DOHH2 (cell line): ENCODE measurements at regions not wholly inside any gene's neighbourhood (a gene's known extent, or its start where the extent isn't known, plus 50 kb on each side); places are given as distances from the start of the nearest gene placed in this dataset.
A peak's percentile ranks its signal among the peaks of the same experiment; 100 is the strongest.

Experiments used
- H3F3A ChIP-seq: fragments of 200-600 bp; sonication (generic), shearing (Covaris generic); 2 replicates; pipeline ENCODE4 v1.6.0; 2016; ENCODE audit warnings: antibody characterized with exemption, mild to moderate bottlenecking; ENCODE audit not compliant: control insufficient read depth, insufficient read depth
- H3K27ac ChIP-seq: fragments of 200-600 bp; sonication (generic); 2 replicates; pipeline ENCODE4 v1.5.1; 2014; ENCODE audit warnings: low read depth, mild to moderate bottlenecking, low read length, moderate library complexity
- H3K27me3 ChIP-seq: fragments of 200-600 bp; sonication (generic); 2 replicates; pipeline ENCODE4 v1.6.1; 2014; ENCODE audit warnings: mild to moderate bottlenecking, low read length, mixed read lengths; ENCODE audit not compliant: control insufficient read depth
- H3K36me3 ChIP-seq: fragments of 200-600 bp; sonication (generic); 2 replicates; pipeline ENCODE4 v1.6.1; 2014; ENCODE audit warnings: mild to moderate bottlenecking, low read length, moderate library complexity, mixed read lengths; ENCODE audit not compliant: control insufficient read depth
- H3K4me1 ChIP-seq: fragments of 200-600 bp; sonication (generic); 2 replicates; pipeline ENCODE4 v1.6.1; 2014; ENCODE audit warnings: mild to moderate bottlenecking, low read length, mixed read lengths; ENCODE audit not compliant: control insufficient read depth
- H3K4me2 ChIP-seq: fragments of 200-600 bp; sonication (generic); 2 replicates; pipeline ENCODE4 v1.6.0; 2014; ENCODE audit warnings: mild to moderate bottlenecking, low read length, moderate library complexity
- H3K4me3 ChIP-seq: fragments of 200-600 bp; sonication (generic); 2 replicates; pipeline ENCODE4 v1.5.1; 2014; ENCODE audit warnings: mild to moderate bottlenecking, low read length, mixed read lengths
- H3K79me2 ChIP-seq: fragments of 200-600 bp; sonication (generic); 2 replicates; pipeline ENCODE4 v1.6.1; 2014; ENCODE audit warnings: mild to moderate bottlenecking, low read length, mixed read lengths; ENCODE audit not compliant: control insufficient read depth
- H3K9me2 ChIP-seq: fragments of 200-600 bp; sonication (generic); replicated peaks from 2 replicates; pipeline ENCODE4 v1.6.1; 2014; ENCODE audit warnings: mild to moderate bottlenecking, low read length, mixed read lengths; ENCODE audit not compliant: control insufficient read depth
- H3K9me3 ChIP-seq: fragments of 200-600 bp; sonication (generic); 2 replicates; pipeline ENCODE4 v1.6.1; 2014; ENCODE audit warnings: antibody characterized with exemption, low read length, mixed read lengths; ENCODE audit not compliant: control insufficient read depth, insufficient read depth
- H4K20me1 ChIP-seq: fragments of 200-600 bp; sonication (generic); 2 replicates; pipeline ENCODE4 v1.6.0; 2014; ENCODE audit warnings: low read depth, mild to moderate bottlenecking, antibody characterized with exemption, low read length, moderate library complexity; ENCODE audit not compliant: control insufficient read depth, insufficient read depth
- EZH2phosphoT487 ChIP-seq: fragments of 200-600 bp; sonication (generic); IDR thresholded peaks from 2 replicates; pipeline ENCODE4 v1.6.1; 2017; ENCODE audit warnings: borderline replicate concordance, mild to moderate bottlenecking, antibody characterized with exemption, low read length, moderate library complexity, mixed read lengths
- TF ChIP-seq, protein P1 (sequence below): fragments of 200-600 bp; sonication (generic); IDR thresholded peaks from one replicate; pipeline ENCODE4 v1.5.1; 2014; ENCODE audit warnings: antibody characterized with exemption, mild to moderate bottlenecking, low read depth, low read length; ENCODE audit not compliant: poor library complexity, severe bottlenecking

DNA sequence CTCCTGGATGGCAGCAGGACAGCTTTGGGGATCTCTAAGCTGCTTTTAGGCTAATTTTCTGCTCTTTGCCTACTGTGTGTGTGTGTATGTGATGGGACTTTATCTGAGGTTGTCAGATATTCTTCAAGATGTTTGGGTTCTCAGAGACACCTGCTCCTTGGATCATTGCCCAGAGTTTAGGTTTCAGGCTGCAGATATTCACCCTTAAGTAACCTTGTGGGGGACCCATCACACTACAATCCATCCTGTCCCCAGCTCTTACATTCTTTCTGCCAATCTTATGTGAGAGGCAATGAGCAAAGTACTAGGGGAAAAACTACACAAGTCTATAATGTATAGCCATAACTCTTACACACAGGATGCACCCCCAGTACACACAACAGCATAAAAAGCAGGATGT is 263.0 kb upstream of the ZWINT start:
- peak overlapping the region; percentile 38 for H3K4me2 ChIP-seq
- H3K27me3 ChIP-seq: no peaks in the 10 kb centered on the region
- H3K9me3 ChIP-seq: peaks cover 5% of the 10 kb centered on the region; the same call in 1 of the 2 replicates
- H3F3A ChIP-seq: no peaks in the 10 kb centered on the region
- H4K20me1 ChIP-seq: no peaks in the 10 kb centered on the region
- H3K9me2 ChIP-seq: no peaks in the 10 kb centered on the region
- peak overlapping the region; percentile 4; the same call in 1 of the 2 replicates for H3K27ac ChIP-seq
- no peak overlapping the region for H3K4me3 ChIP-seq
- no peaks in the 10 kb centered on the region for H3K36me3 ChIP-seq
- peaks cover 38% of the 10 kb centered on the region for H3K4me1 ChIP-seq
- TF ChIP-seq, protein P1, sequence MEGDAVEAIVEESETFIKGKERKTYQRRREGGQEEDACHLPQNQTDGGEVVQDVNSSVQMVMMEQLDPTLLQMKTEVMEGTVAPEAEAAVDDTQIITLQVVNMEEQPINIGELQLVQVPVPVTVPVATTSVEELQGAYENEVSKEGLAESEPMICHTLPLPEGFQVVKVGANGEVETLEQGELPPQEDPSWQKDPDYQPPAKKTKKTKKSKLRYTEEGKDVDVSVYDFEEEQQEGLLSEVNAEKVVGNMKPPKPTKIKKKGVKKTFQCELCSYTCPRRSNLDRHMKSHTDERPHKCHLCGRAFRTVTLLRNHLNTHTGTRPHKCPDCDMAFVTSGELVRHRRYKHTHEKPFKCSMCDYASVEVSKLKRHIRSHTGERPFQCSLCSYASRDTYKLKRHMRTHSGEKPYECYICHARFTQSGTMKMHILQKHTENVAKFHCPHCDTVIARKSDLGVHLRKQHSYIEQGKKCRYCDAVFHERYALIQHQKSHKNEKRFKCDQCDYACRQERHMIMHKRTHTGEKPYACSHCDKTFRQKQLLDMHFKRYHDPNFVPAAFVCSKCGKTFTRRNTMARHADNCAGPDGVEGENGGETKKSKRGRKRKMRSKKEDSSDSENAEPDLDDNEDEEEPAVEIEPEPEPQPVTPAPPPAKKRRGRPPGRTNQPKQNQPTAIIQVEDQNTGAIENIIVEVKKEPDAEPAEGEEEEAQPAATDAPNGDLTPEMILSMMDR: no peak
- TF ChIP-seq EZH2phosphoT487: no peak
- H3K79me2 ChIP-seq: no peaks in the 10 kb centered on the region

DNA sequence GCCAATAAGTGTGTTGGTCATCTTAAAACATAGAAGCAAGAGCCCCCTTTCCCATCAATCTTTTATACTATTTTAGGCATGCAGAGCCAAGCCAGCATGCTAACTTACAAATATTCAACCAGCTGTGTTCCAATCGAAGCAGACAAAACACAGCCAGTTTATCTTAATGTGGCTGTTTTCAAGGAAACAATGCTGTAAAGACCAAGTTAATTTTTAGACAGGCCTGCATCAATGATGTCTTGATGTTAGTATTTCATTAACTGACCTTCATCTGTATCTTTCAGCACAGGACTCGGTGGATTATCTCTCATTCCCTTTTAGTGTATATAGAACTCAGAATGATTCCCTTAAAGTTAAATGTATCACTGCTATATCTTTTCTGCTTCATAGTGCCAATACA is 262.0 kb upstream of the ZWINT start:
- Histone ChIP-seq H3K36me3 (no peaks in the 10 kb centered on the region), H3K9me3 (peaks cover 5% of the 10 kb centered on the region; the same call in 1 of the 2 replicates), H3K27me3 (no peaks in the 10 kb centered on the region), H3F3A (no peaks in the 10 kb centered on the region), H3K4me3 (peak overlapping the region; percentile 59), H3K4me2 (peak overlapping the region; percentile 69), H3K4me1 (peaks cover 35% of the 10 kb centered on the region), H3K27ac (peak overlapping the region; percentile 28), H3K79me2 (no peaks in the 10 kb centered on the region), H3K9me2 (no peaks in the 10 kb centered on the region), H4K20me1 (no peaks in the 10 kb centered on the region)
- TF ChIP-seq, protein P1: no peak
- TF ChIP-seq EZH2phosphoT487: no peak

- peak overlapping the region; percentile 59 for H3K4me3 ChIP-seq
Measured at GRCh38 chr10:56622335-56622973, 261.4 kb upstream of the ZWINT start.

More at GRCh38 chr10:56622335-56622973, 261.4 kb upstream of the ZWINT start:
- no peaks in the 10 kb centered on the region for H3F3A ChIP-seq
- H3K79me2 ChIP-seq: no peaks in the 10 kb centered on the region
- H4K20me1 ChIP-seq: no peaks in the 10 kb centered on the region
- H3K36me3 ChIP-seq: no peaks in the 10 kb centered on the region
- H3K9me3 ChIP-seq: peaks cover 5% of the 10 kb centered on the region; the same call in 1 of the 2 replicates
- TF ChIP-seq EZH2phosphoT487: no peak
- TF ChIP-seq, protein P1: no peak
- peaks cover 36% of the 10 kb centered on the region for H3K4me1 ChIP-seq
- H3K9me2 ChIP-seq: no peaks in the 10 kb centered on the region
- peak overlapping the region; percentile 69 for H3K4me2 ChIP-seq
- peak overlapping the region; percentile 28 for H3K27ac ChIP-seq
- H3K27me3 ChIP-seq: no peaks in the 10 kb centered on the region
